ENCODE measurements at regions not wholly inside any gene's neighbourhood (a gene's known extent, or its start where the extent isn't known, plus 50 kb on each side); places are given as distances from the start of the nearest gene placed in this dataset.
A peak's percentile ranks its signal among the peaks of the same experiment; 100 is the strongest.

- peak; percentile 12 for DNase-seq (ENCODE audit: low read depth)
- no peak overlapping the region for H3K4me3 ChIP-seq (ENCODE audit: low read depth, low read length)
- TF ChIP-seq CTCF (IDR thresholded peaks at IDR 0.05; ENCODE audit: insufficient read depth, low read depth, low read length, missing control alignments), result no peak
Observed at GRCh38 chr13:65154661-65155447, 2075.3 kb downstream of the PCDH9 start.

- no peak for DNase-seq (ENCODE audit: low read depth)
- no peak for TF ChIP-seq CTCF (IDR thresholded peaks at IDR 0.05; ENCODE audit: insufficient read depth, low read depth, low read length, missing control alignments)
- no peak overlapping the region for H3K4me3 ChIP-seq (ENCODE audit: low read depth, low read length)
Observed at GRCh38 chr13:65149687-65150086, 2080.4 kb downstream of the PCDH9 start.

- H3K4me3 ChIP-seq (ENCODE audit: low read depth, low read length), result no peak overlapping the region
- DNase-seq (ENCODE audit: low read depth), result no peak
- TF ChIP-seq CTCF (IDR thresholded peaks at IDR 0.05; ENCODE audit: insufficient read depth, low read depth, low read length, missing control alignments), result no peak
Observed at GRCh38 chr13:65143920-65144319, 2086.2 kb downstream of the PCDH9 start.

GRCh38 chr13:65133094-65133493, 2097.0 kb downstream of the PCDH9 start:
- no peak for DNase-seq (ENCODE audit: low read depth)
- no peak overlapping the region for H3K4me3 ChIP-seq (ENCODE audit: low read depth, low read length)
- TF ChIP-seq CTCF (IDR thresholded peaks at IDR 0.05; ENCODE audit: insufficient read depth, low read depth, low read length, missing control alignments), result no peak

GRCh38 chr13:65125236-65125635, 2104.9 kb downstream of the PCDH9 start:
- no peak overlapping the region for H3K4me3 ChIP-seq (ENCODE audit: low read depth, low read length)
- TF ChIP-seq CTCF (IDR thresholded peaks at IDR 0.05; ENCODE audit: insufficient read depth, low read depth, low read length, missing control alignments), result no peak
- no peak for DNase-seq (ENCODE audit: low read depth)

GRCh38 chr13:65112531-65112941, 2117.6 kb downstream of the PCDH9 start:
- no peak for TF ChIP-seq CTCF (IDR thresholded peaks at IDR 0.05; ENCODE audit: insufficient read depth, low read depth, low read length, missing control alignments)
- no peak overlapping the region for H3K4me3 ChIP-seq (ENCODE audit: low read depth, low read length)
- no peak for DNase-seq (ENCODE audit: low read depth)

GRCh38 chr13:65112123-65112522, 2118.0 kb downstream of the PCDH9 start:
- no peak overlapping the region for H3K4me3 ChIP-seq (ENCODE audit: low read depth, low read length)
- no peak for DNase-seq (ENCODE audit: low read depth)
- TF ChIP-seq CTCF (IDR thresholded peaks at IDR 0.05; ENCODE audit: insufficient read depth, low read depth, low read length, missing control alignments), result no peak
